ENCODE measurements at regions not wholly inside any gene's neighbourhood (a gene's known extent, or its start where the extent isn't known, plus 50 kb on each side); places are given as distances from the start of the nearest gene placed in this dataset.
"Not testable (repeated sequence)": the region's sequence is repeated elsewhere in the genome, so short reads cannot be mapped to it uniquely, and the experiment has no call there.

DNA sequence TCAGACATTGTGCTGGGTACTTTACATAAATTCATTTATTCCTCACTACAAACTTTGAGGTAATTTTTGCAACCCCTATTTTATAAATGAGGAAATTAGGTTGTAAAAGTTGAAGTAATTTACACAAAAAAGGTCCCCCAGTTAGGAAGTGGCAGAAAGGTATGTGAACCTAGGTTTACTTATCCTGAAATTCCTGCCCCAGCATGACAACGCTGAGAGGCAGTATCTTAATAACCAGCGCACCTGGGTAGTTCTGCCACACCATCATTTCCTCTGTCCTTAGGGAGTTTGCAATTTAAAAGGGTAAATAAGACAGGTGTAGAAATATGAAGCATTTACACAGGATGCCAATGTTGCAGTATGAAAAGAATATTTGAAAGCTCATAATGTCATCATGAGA, 102.9 kb upstream of the NBPF8 start:
- H3F3A ChIP-seq (ENCODE audit: insufficient read depth, low read length, poor library complexity, severe bottlenecking); H4K20me1 ChIP-seq (ENCODE audit: insufficient read depth); H3K27me3 ChIP-seq (ENCODE audit: insufficient read depth, low read depth, low read length); H3K79me2 ChIP-seq (replicated peaks; ENCODE audit: insufficient read depth, low read length); H3K9me3 ChIP-seq (ENCODE audit: low read length); H3K4me3 ChIP-seq (ENCODE audit: low read length); H3K9me2 ChIP-seq (ENCODE audit: insufficient read depth, low read length); H3K9ac ChIP-seq (ENCODE audit: low read length); H2AFZ ChIP-seq (ENCODE audit: low read depth, low read length); H3K27ac ChIP-seq (ENCODE audit: low read length); H3K4me2 ChIP-seq (ENCODE audit: low read length); H3K36me3 ChIP-seq (ENCODE audit: insufficient read depth, low read length): not testable (repeated sequence)

GRCh38 chr1:120308940-120309578, 105.8 kb upstream of the NBPF8 start:
- not testable (repeated sequence) for H3K4me2 ChIP-seq (ENCODE audit: low read length); H3K27ac ChIP-seq (ENCODE audit: low read length); H3K4me3 ChIP-seq (ENCODE audit: low read length); H4K20me1 ChIP-seq (ENCODE audit: insufficient read depth); H2AFZ ChIP-seq (ENCODE audit: low read depth, low read length); H3K9ac ChIP-seq (ENCODE audit: low read length); H3K27me3 ChIP-seq (ENCODE audit: insufficient read depth, low read depth, low read length); H3K9me3 ChIP-seq (ENCODE audit: low read length); H3K79me2 ChIP-seq (replicated peaks; ENCODE audit: insufficient read depth, low read length); H3K9me2 ChIP-seq (ENCODE audit: insufficient read depth, low read length); H3F3A ChIP-seq (ENCODE audit: insufficient read depth, low read length, poor library complexity, severe bottlenecking); H3K36me3 ChIP-seq (ENCODE audit: insufficient read depth, low read length)

DNA sequence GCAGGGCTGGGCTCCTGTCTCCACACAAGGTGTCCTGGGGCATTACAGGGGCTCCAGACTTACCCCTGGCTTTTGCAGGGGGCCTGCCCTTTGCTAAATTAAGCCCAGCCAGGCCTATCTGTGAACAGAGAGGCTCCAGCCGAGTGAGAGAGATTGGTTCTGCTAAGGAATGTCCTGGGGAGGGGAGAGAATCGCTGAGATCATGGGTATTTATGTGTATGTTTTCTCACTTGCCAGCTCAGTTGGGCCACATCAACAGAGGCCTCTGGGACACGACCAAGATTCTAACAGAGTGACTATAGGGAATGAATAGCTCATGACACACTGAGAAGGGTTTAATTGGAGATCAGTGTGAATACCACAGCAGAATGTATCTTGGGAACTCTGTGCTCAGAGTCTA, 109.8 kb upstream of the NBPF8 start:
- H3K27me3 ChIP-seq (ENCODE audit: insufficient read depth, low read depth, low read length); H4K20me1 ChIP-seq (ENCODE audit: insufficient read depth); H2AFZ ChIP-seq (ENCODE audit: low read depth, low read length); H3K4me3 ChIP-seq (ENCODE audit: low read length); H3K36me3 ChIP-seq (ENCODE audit: insufficient read depth, low read length); H3K9me2 ChIP-seq (ENCODE audit: insufficient read depth, low read length); H3K4me2 ChIP-seq (ENCODE audit: low read length); H3K9ac ChIP-seq (ENCODE audit: low read length); H3K9me3 ChIP-seq (ENCODE audit: low read length); H3F3A ChIP-seq (ENCODE audit: insufficient read depth, low read length, poor library complexity, severe bottlenecking); H3K79me2 ChIP-seq (replicated peaks; ENCODE audit: insufficient read depth, low read length); H3K27ac ChIP-seq (ENCODE audit: low read length): not testable (repeated sequence)

- H3K27ac ChIP-seq (ENCODE audit: low read length); H3F3A ChIP-seq (ENCODE audit: insufficient read depth, low read length, poor library complexity, severe bottlenecking); H3K36me3 ChIP-seq (ENCODE audit: insufficient read depth, low read length); H3K9me3 ChIP-seq (ENCODE audit: low read length); H3K9ac ChIP-seq (ENCODE audit: low read length); H2AFZ ChIP-seq (ENCODE audit: low read depth, low read length); H3K4me2 ChIP-seq (ENCODE audit: low read length); H3K9me2 ChIP-seq (ENCODE audit: insufficient read depth, low read length); H4K20me1 ChIP-seq (ENCODE audit: insufficient read depth); H3K4me3 ChIP-seq (ENCODE audit: low read length); H3K27me3 ChIP-seq (ENCODE audit: insufficient read depth, low read depth, low read length); H3K79me2 ChIP-seq (replicated peaks; ENCODE audit: insufficient read depth, low read length): not testable (repeated sequence)
Observed at GRCh38 chr1:120304341-120304740, 110.5 kb upstream of the NBPF8 start.

GRCh38 chr1:120299433-120300057, 115.3 kb upstream of the NBPF8 start:
- H3K9me3 ChIP-seq (ENCODE audit: low read length); H3K4me2 ChIP-seq (ENCODE audit: low read length); H3K36me3 ChIP-seq (ENCODE audit: insufficient read depth, low read length); H3K79me2 ChIP-seq (replicated peaks; ENCODE audit: insufficient read depth, low read length); H4K20me1 ChIP-seq (ENCODE audit: insufficient read depth); H3K9ac ChIP-seq (ENCODE audit: low read length); H3K4me3 ChIP-seq (ENCODE audit: low read length); H3F3A ChIP-seq (ENCODE audit: insufficient read depth, low read length, poor library complexity, severe bottlenecking); H3K27me3 ChIP-seq (ENCODE audit: insufficient read depth, low read depth, low read length); H2AFZ ChIP-seq (ENCODE audit: low read depth, low read length); H3K27ac ChIP-seq (ENCODE audit: low read length); H3K9me2 ChIP-seq (ENCODE audit: insufficient read depth, low read length): not testable (repeated sequence)

GRCh38 chr1:120298487-120298886, 116.3 kb upstream of the NBPF8 start:
- H3K9ac ChIP-seq (ENCODE audit: low read length); H3K36me3 ChIP-seq (ENCODE audit: insufficient read depth, low read length); H4K20me1 ChIP-seq (ENCODE audit: insufficient read depth); H3K4me3 ChIP-seq (ENCODE audit: low read length); H3K4me2 ChIP-seq (ENCODE audit: low read length); H3K27me3 ChIP-seq (ENCODE audit: insufficient read depth, low read depth, low read length); H3K79me2 ChIP-seq (replicated peaks; ENCODE audit: insufficient read depth, low read length); H2AFZ ChIP-seq (ENCODE audit: low read depth, low read length); H3F3A ChIP-seq (ENCODE audit: insufficient read depth, low read length, poor library complexity, severe bottlenecking); H3K9me2 ChIP-seq (ENCODE audit: insufficient read depth, low read length); H3K9me3 ChIP-seq (ENCODE audit: low read length); H3K27ac ChIP-seq (ENCODE audit: low read length): not testable (repeated sequence)

DNA sequence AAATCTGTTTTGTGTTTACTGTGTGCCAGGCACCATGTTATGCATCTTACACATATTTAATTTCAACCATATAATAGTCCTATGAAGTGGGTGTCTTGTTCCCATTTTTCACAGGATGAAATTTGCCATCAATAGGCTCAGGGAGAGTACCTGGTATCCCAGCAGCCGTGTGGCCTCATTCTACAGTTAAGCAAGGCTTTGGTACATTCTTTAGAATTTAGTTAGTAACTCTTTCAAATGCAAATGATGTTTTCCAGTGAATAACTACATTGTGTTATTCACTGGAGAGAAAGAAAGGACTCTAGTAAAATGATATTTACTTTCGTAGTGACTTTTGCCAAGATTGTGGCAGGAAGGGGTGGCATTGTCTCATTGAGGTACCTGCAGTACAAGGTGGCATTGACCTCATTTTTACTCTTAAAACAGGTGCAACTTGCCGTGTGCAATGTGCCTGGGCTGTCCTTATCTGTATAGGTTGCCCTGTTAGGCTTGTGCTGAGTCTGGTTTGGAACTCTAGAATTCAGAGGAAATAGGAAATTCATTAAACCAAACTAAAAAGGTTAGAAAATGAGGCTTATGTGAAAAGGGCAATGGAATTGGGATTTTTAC, 117.4 kb upstream of the NBPF8 start:
- H4K20me1 ChIP-seq (ENCODE audit: insufficient read depth); H3K79me2 ChIP-seq (replicated peaks; ENCODE audit: insufficient read depth, low read length); H3K36me3 ChIP-seq (ENCODE audit: insufficient read depth, low read length); H3K27me3 ChIP-seq (ENCODE audit: insufficient read depth, low read depth, low read length); H3K9ac ChIP-seq (ENCODE audit: low read length); H3F3A ChIP-seq (ENCODE audit: insufficient read depth, low read length, poor library complexity, severe bottlenecking); H2AFZ ChIP-seq (ENCODE audit: low read depth, low read length); H3K4me2 ChIP-seq (ENCODE audit: low read length); H3K9me2 ChIP-seq (ENCODE audit: insufficient read depth, low read length); H3K9me3 ChIP-seq (ENCODE audit: low read length); H3K4me3 ChIP-seq (ENCODE audit: low read length); H3K27ac ChIP-seq (ENCODE audit: low read length): not testable (repeated sequence)

GRCh38 chr1:120290105-120290504, 113.8 kb upstream of the SEC22B start:
- H4K20me1 ChIP-seq (ENCODE audit: insufficient read depth); H3K79me2 ChIP-seq (replicated peaks; ENCODE audit: insufficient read depth, low read length); H3K27ac ChIP-seq (ENCODE audit: low read length); H2AFZ ChIP-seq (ENCODE audit: low read depth, low read length); H3F3A ChIP-seq (ENCODE audit: insufficient read depth, low read length, poor library complexity, severe bottlenecking); H3K36me3 ChIP-seq (ENCODE audit: insufficient read depth, low read length); H3K9me3 ChIP-seq (ENCODE audit: low read length); H3K9ac ChIP-seq (ENCODE audit: low read length); H3K4me2 ChIP-seq (ENCODE audit: low read length); H3K9me2 ChIP-seq (ENCODE audit: insufficient read depth, low read length); H3K4me3 ChIP-seq (ENCODE audit: low read length); H3K27me3 ChIP-seq (ENCODE audit: insufficient read depth, low read depth, low read length): not testable (repeated sequence)
